HCT116 (cell line): ENCODE measurements at regions not wholly inside any gene's neighbourhood (a gene's known extent, or its start where the extent isn't known, plus 50 kb on each side); places are given as distances from the start of the nearest gene placed in this dataset.

Experiments
- ATAC-seq: fragments of 200-7000 bp; cut with Tn5 transposase; 2 replicates; pipeline ENCODE4 v1.9.1; 2020; ENCODE audit warnings: mild to moderate bottlenecking, moderate library complexity
- BruUV-seq: library from RNA; stranded (reverse); fragments of 400-500 nt; replicated peaks from 2 replicates; lab custom pipeline; 2021; lab: Mats Ljungman, UMichigan
- CTCF ChIA-PET: fragments of 300-600 bp; sonication (Branson Sonifier 250); formaldehyde crosslinking; loops from one replicate; lab custom pipeline; 2021; ENCODE audit warnings: antibody characterized with exemption; lab: Charles Lee
- POLR2A ChIA-PET: fragments of 300-600, 350-600 bp; sonication (Branson Sonifier 250); formaldehyde crosslinking; loops from one replicate; lab custom pipeline; 2021; ENCODE audit warnings: antibody characterized with exemption; lab: Charles Lee
- RAD21 ChIA-PET, 2 experiments: fragments of 300-600 bp; sonication (Branson Sonifier 250); formaldehyde crosslinking; loops; one replicate each; lab custom pipeline; 2023; ENCODE audit warnings: low total read pairs in 2 of 2; ENCODE audit not compliant: uncharacterized antibody in 2 of 2, unreplicated experiment in 2 of 2, low non-redundant PET in 1 of 2; lab: Charles Lee
- DNase-seq: peaks from one replicate; pipeline ENCODE4 v3.0.0-alpha.2; 2010; ENCODE audit warnings: low read depth, low spot score
- H2AFZ ChIP-seq: fragments of 200-600 bp; shearing (Covaris generic), sonication (generic); 2 replicates; pipeline ENCODE4 v1.6.1; 2017; ENCODE audit warnings: low read depth, mixed run types, mixed read lengths, antibody characterized with exemption, low read length; ENCODE audit not compliant: poor library complexity, severe bottlenecking
- H3K27ac ChIP-seq: 2 replicates; pipeline ENCODE4 v1.5.1; 2012; ENCODE audit warnings: low read depth, low read length
- H3K27me3 ChIP-seq: fragments of 200-600 bp; sonication (generic); 2 replicates; pipeline ENCODE4 v1.6.1; 2016; ENCODE audit warnings: mixed run types, low read length, mixed read lengths; ENCODE audit not compliant: insufficient read depth
- H3K36me3 ChIP-seq, 2 experiments: fragments of 200-500 bp in 1 of 2; fragments of 200-600 bp in 1 of 2; sonication (Bioruptor generic) in 1 of 2; sonication (generic) in 1 of 2; 2 replicates each; pipeline versions ENCODE4 v1.5.1 to v1.6.1; 2014 to 2016; ENCODE audit warnings: low read length in 2 of 2, inconsistent platforms in 1 of 2, mixed read lengths in 1 of 2, mixed run types in 1 of 2; ENCODE audit not compliant: insufficient read depth in 2 of 2, control insufficient read depth in 1 of 2
- H3K4me1 ChIP-seq, 2 experiments: fragments of 200-600 bp in 1 of 2; sonication (generic) in 1 of 2; 2 replicates each; pipeline versions ENCODE4 v1.5.1 to v1.6.1; 2012 to 2017; ENCODE audit warnings: low read length in 2 of 2, inconsistent platforms in 1 of 2, mild to moderate bottlenecking in 1 of 2, mixed read lengths in 1 of 2, mixed run types in 1 of 2, moderate library complexity in 1 of 2; ENCODE audit not compliant: insufficient read depth in 2 of 2, control insufficient read depth in 1 of 2
- H3K4me2 ChIP-seq: fragments of 200-600 bp; sonication (generic); 2 replicates; pipeline ENCODE4 v1.6.1; 2017; ENCODE audit warnings: mixed run types, low read length, mixed read lengths
- H3K4me3 ChIP-seq, 2 experiments: fragments of 200-600 bp in 1 of 2; sonication (generic) in 1 of 2; replicated peaks in 1 of 2; 2 replicates each; pipeline ENCODE4 v1.5.1; 2011 to 2016; ENCODE audit warnings: low read length in 2 of 2, control low read depth in 1 of 2, low read depth in 1 of 2, mild to moderate bottlenecking in 1 of 2, mixed read lengths in 1 of 2, mixed run types in 1 of 2
- H3K79me2 ChIP-seq: fragments of 200-600 bp; sonication (generic); 2 replicates; pipeline ENCODE4 v1.6.1; 2017; ENCODE audit warnings: mild to moderate bottlenecking, mixed run types, low read length, moderate library complexity, mixed read lengths; ENCODE audit not compliant: insufficient read depth
- H3K9ac ChIP-seq: fragments of 200-600 bp; sonication (generic); 2 replicates; pipeline ENCODE4 v1.6.1; 2016; ENCODE audit warnings: low read length, mixed read lengths
- H3K9me2 ChIP-seq: fragments of 200-600 bp; sonication (generic), shearing (Covaris generic); 2 replicates; pipeline ENCODE4 v1.6.1; 2017; ENCODE audit warnings: mixed run types, mild to moderate bottlenecking, moderate library complexity; ENCODE audit not compliant: insufficient read depth
- H3K9me3 ChIP-seq, 2 experiments: fragments of 200-500 bp in 1 of 2; fragments of 200-600 bp in 1 of 2; sonication (Bioruptor generic) in 1 of 2; sonication (generic) in 1 of 2; 2 replicates each; pipeline ENCODE4 v1.6.1; 2014 to 2017; ENCODE audit warnings: low read length in 2 of 2, mixed read lengths in 2 of 2, inconsistent platforms in 1 of 2, low read depth in 1 of 2, mild to moderate bottlenecking in 1 of 2, mixed run types in 1 of 2, moderate library complexity in 1 of 2; ENCODE audit not compliant: control insufficient read depth in 1 of 2, insufficient read depth in 1 of 2
- H4K20me1 ChIP-seq: fragments of 200-600 bp; sonication (generic), shearing (Covaris generic); 2 replicates; pipeline ENCODE4 v1.6.1; 2017; ENCODE audit warnings: mixed run types, mild to moderate bottlenecking, moderate library complexity; ENCODE audit not compliant: insufficient read depth
- EGR1 ChIP-seq: IDR thresholded peaks from 2 replicates; pipeline ENCODE4 v1.6.1; 2012; ENCODE audit warnings: low read depth
- EZH2 ChIP-seq: fragments of 200-600 bp; sonication (generic); IDR thresholded peaks from 2 replicates; pipeline ENCODE4 v1.6.1; 2017; ENCODE audit warnings: antibody characterized with exemption, mixed run types
- EZH2phosphoT487 ChIP-seq: fragments of 200-600 bp; IDR thresholded peaks from 2 replicates; pipeline ENCODE4 v1.6.1; 2018; ENCODE audit warnings: antibody characterized with exemption, borderline replicate concordance
- FOSL1 ChIP-seq: IDR thresholded peaks from 2 replicates; pipeline ENCODE4 v1.6.1; 2012; ENCODE audit warnings: low read depth
- MAX ChIP-seq: IDR thresholded peaks from 2 replicates; pipeline ENCODE4 v1.6.1; 2012
- POLR2A ChIP-seq: IDR thresholded peaks from 2 replicates; pipeline ENCODE4 v1.7.0; 2011; ENCODE audit warnings: borderline replicate concordance; ENCODE audit not compliant: insufficient read depth, insufficient read length; ENCODE audit errors: extremely low read depth
- POLR2AphosphoS5 ChIP-seq: IDR thresholded peaks from 2 replicates; pipeline ENCODE4 v1.6.1; 2011; ENCODE audit warnings: mild to moderate bottlenecking, low read depth, low read length, moderate library complexity
- RAD21 ChIP-seq: IDR thresholded peaks from 2 replicates; pipeline ENCODE4 v1.6.1; 2012; ENCODE audit warnings: low read depth, mild to moderate bottlenecking
- SIN3A ChIP-seq: IDR thresholded peaks from 2 replicates; pipeline ENCODE4 v1.6.1; 2012; ENCODE audit warnings: low read depth
- SP1 ChIP-seq: IDR thresholded peaks from 2 replicates; pipeline ENCODE4 v1.6.1; 2012; ENCODE audit warnings: low read depth
- SRF ChIP-seq: IDR thresholded peaks from 2 replicates; pipeline ENCODE4 v1.6.1; 2012; ENCODE audit warnings: low read depth
- YY1 ChIP-seq: IDR thresholded peaks from 2 replicates; pipeline ENCODE4 v1.6.1; 2011; ENCODE audit warnings: low read length, low read depth, moderate library complexity, mild to moderate bottlenecking; ENCODE audit not compliant: insufficient replicate concordance; ENCODE audit errors: extremely low read depth
- ZFX ChIP-seq: fragments of 450-650 bp; IDR thresholded peaks from 2 replicates; pipeline ENCODE4 v1.6.1; 2017
- ZNF274 ChIP-seq: fragments of 200-500 bp; sonication (Bioruptor generic); IDR thresholded peaks from 2 replicates; pipeline ENCODE4 v1.6.1; 2014; ENCODE audit warnings: mild to moderate bottlenecking, low read depth, low read length, inconsistent platforms
- intact Hi-C: fragments of 100-400 bp; cut with micrococcal nuclease; formaldehyde crosslinking; loops from 2 replicates; pipeline ENCODE4 v1.10.0; 2022
- TF ChIP-seq, protein P1 (sequence below): IDR thresholded peaks from 2 replicates; pipeline ENCODE4 v1.6.1; 2011; ENCODE audit warnings: mild to moderate bottlenecking, low read length, moderate library complexity; ENCODE audit not compliant: insufficient replicate concordance; ENCODE audit errors: extremely low read depth
- TF ChIP-seq, protein P2 (sequence below): IDR thresholded peaks from 2 replicates; pipeline ENCODE4 v1.6.1; 2012; ENCODE audit warnings: low read depth

DNA sequence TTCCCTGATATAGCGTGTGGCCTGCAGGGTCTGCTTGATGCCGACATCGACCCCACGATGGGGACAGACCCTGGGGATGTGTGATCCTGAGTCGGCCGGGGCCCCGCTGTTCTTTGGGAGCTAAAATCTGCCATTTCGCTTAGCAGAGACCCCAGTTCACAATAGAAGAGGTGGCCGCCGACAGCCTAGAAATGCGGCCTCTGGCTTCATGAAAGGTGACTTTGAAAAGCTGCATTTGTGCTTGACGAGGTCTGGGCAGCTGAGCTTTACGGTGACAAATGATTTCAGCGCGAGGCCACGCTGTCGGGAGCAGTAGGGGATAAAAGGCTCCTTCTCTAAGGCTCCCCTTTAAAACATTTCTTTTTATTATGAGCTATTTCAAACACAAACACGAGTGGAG, 71.7 kb downstream of the RPS6KA4 start:
- Histone ChIP-seq H3K9ac (no peak overlapping the region), H3K4me2 (no peak overlapping the region), H4K20me1 (no peaks in the 10 kb centered on the region), H3K36me3 (no peaks in the 10 kb centered on the region), H3K4me1 (no peaks in the 10 kb centered on the region), H3K4me3 (no peak overlapping the region), H3K79me2 (no peaks in the 10 kb centered on the region), H3K27ac (no peak overlapping the region), H2AFZ (no peak overlapping the region), H3K27me3 (no peaks in the 10 kb centered on the region), H3K9me3 (no peaks in the 10 kb centered on the region), H3K9me2 (no peaks in the 10 kb centered on the region)
- POLR2A ChIA-PET = no interaction called here
- ATAC-seq = no peak
- DNase-seq = no peak
- CTCF ChIA-PET = interaction anchor here (1.7 kb wide), 1 partner anchor 18 kb away, joined by 4 read pairs; no protein-coding TSS in a partner anchor
- intact Hi-C loops = no loop called here
- BruUV-seq = no TSS peak
- RAD21 ChIA-PET = no interaction called here
- no peak for TF ChIP-seq SIN3A
- no peak for TF ChIP-seq ZFX
- no peak for TF ChIP-seq YY1
- TF ChIP-seq RAD21 = no peak
- TF ChIP-seq EGR1 = no peak
- TF ChIP-seq FOSL1 = no peak
- TF ChIP-seq SP1 = no peak
- TF ChIP-seq ZNF274 = no peak
- no peak for TF ChIP-seq EZH2
- no peak for TF ChIP-seq SRF
- TF ChIP-seq POLR2AphosphoS5 = no peak
- no peak for TF ChIP-seq MAX
- no peak for TF ChIP-seq EZH2phosphoT487
- TF ChIP-seq, protein P1, sequence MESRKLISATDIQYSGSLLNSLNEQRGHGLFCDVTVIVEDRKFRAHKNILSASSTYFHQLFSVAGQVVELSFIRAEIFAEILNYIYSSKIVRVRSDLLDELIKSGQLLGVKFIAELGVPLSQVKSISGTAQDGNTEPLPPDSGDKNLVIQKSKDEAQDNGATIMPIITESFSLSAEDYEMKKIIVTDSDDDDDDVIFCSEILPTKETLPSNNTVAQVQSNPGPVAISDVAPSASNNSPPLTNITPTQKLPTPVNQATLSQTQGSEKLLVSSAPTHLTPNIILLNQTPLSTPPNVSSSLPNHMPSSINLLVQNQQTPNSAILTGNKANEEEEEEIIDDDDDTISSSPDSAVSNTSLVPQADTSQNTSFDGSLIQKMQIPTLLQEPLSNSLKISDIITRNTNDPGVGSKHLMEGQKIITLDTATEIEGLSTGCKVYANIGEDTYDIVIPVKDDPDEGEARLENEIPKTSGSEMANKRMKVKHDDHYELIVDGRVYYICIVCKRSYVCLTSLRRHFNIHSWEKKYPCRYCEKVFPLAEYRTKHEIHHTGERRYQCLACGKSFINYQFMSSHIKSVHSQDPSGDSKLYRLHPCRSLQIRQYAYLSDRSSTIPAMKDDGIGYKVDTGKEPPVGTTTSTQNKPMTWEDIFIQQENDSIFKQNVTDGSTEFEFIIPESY = no peak
- TF ChIP-seq, protein P2, sequence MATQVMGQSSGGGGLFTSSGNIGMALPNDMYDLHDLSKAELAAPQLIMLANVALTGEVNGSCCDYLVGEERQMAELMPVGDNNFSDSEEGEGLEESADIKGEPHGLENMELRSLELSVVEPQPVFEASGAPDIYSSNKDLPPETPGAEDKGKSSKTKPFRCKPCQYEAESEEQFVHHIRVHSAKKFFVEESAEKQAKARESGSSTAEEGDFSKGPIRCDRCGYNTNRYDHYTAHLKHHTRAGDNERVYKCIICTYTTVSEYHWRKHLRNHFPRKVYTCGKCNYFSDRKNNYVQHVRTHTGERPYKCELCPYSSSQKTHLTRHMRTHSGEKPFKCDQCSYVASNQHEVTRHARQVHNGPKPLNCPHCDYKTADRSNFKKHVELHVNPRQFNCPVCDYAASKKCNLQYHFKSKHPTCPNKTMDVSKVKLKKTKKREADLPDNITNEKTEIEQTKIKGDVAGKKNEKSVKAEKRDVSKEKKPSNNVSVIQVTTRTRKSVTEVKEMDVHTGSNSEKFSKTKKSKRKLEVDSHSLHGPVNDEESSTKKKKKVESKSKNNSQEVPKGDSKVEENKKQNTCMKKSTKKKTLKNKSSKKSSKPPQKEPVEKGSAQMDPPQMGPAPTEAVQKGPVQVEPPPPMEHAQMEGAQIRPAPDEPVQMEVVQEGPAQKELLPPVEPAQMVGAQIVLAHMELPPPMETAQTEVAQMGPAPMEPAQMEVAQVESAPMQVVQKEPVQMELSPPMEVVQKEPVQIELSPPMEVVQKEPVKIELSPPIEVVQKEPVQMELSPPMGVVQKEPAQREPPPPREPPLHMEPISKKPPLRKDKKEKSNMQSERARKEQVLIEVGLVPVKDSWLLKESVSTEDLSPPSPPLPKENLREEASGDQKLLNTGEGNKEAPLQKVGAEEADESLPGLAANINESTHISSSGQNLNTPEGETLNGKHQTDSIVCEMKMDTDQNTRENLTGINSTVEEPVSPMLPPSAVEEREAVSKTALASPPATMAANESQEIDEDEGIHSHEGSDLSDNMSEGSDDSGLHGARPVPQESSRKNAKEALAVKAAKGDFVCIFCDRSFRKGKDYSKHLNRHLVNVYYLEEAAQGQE = no peak
- TF ChIP-seq POLR2A = no peak
